ENCODE measurements at regions not wholly inside any gene's neighbourhood (a gene's known extent, or its start where the extent isn't known, plus 50 kb on each side); places are given as distances from the start of the nearest gene placed in this dataset.
"Not testable (repeated sequence)": the region's sequence is repeated elsewhere in the genome, so short reads cannot be mapped to it uniquely, and the experiment has no call there.

DNA sequence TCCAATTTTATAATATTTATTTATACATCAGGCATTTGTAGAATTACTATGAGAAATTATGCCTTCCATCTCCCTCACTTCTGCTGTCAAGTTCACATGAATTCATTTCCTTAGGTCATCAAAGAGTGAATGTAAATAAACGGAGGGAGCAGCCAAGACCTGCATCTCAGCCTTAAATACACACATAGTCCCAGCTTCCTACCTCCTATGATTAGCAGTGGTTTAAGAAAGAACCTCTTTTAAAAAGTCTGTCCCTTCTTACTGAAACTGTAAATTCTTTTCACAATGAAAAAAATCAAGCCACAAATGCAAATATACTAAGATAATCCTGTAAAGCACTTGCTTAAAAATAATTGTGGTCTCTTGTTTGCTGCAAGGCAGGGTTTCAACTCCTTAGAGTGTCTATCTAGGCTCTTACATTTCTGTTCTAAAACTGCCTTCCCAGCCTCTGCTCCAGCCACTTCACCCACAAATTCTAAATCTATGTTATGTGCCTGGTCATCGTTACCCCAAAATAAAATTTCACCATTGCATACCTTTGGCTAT is 532.7 kb upstream of the FSHR start:
- no peak for DNase-seq (ENCODE audit: extremely low read depth, low read depth, low spot score)

DNA sequence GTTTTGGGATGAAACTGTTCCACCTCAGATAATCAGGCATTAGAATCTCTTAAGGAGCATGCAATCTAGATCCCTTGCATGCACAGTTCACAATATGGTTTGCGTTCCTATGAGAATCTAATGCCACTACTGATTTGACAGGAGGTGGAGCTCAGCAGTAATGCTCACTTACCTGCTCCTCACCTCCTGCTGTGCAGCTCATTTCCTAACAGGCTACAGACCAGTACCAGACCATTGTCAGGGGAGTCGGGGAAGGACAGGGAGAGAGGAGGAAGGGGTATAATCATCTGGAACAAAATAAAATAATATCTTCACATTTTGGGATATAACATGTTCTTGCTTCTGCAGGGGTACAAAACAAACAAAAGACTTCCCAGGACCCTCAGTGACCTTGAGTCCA is 532.0 kb upstream of the FSHR start:
- no peak for DNase-seq (ENCODE audit: extremely low read depth, low read depth, low spot score)

DNA sequence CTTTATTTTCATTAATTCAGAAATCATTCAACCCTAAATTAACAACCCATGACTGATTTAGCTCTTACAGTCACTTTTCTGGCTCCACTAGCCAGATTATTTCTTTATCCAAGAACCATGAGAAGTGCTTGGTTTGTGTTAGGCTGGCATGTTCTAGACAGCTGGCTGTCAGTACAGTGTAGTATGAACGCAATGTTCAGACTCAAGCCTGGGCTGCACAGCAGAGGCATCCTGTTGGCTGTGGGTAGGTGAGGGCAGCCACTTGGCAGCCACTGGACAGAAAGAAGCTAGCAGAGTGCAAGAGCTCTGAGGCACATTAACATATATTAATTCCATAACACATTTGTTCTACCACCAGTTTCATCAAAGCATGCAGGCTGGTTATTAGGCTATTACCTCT is 522.9 kb upstream of the FSHR start:
- DNase-seq (ENCODE audit: extremely low read depth, low read depth, low spot score) = no peak

DNA sequence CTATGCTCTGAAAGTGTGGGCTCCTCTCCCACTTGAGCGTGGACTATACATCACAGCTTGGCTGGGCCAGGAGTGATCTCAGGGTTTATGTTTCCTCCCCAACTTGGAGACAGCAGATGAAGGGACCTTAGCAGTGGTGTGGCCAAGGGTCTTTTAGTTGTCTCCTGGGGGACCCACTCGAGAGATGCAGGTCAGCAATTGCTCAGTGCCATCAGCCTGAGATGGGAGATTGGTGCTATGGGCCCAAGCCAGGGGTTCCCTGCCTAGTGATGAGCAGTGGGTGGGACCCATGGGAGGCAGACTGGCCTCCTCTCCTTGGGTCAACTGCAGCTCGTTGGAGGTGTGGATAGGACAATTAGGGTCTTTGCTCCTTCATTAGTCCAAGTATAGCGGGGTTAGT is 510.5 kb upstream of the FSHR start:
- DNase-seq (ENCODE audit: extremely low read depth, low read depth, low spot score) = no peak

DNA sequence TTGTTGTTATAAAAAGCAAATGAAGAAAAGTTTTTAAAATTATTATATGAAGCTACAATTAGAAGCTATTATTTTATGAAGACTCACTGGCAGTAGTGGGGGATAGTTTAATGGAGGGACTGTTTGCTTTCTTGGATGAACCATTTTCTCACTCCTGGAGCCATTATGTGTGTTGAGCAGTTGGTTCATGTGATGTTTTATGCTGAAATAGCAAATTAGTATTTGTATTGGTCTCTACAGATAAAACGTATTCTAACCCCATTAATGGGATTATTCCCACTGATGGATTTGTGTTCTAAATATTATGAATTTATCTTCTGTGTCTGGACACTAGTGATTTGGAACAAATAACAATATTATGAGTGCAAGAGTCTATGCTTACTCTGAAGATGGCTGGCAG is 507.5 kb upstream of the FSHR start:
- no peak for DNase-seq (ENCODE audit: extremely low read depth, low read depth, low spot score)

DNA sequence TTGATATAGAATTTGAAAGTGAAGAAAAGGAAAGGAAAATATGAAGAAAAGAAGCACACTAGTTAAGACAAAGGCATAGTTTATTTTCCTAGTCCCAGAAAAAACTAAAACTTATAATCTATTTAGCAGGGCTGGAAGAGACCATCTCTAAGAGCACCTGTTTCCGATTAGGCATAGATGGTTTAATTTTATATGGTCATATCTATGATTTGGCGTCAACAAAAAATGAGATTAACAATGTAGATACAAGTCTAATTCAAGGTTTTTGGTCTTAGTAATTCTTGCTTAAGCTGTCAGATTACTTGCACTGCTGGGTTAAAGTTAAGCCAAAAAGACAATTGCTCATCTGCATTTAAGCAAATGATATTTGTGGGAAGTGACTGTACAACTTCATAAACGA is 502.5 kb upstream of the FSHR start:
- no peak for DNase-seq (ENCODE audit: extremely low read depth, low read depth, low spot score)

DNA sequence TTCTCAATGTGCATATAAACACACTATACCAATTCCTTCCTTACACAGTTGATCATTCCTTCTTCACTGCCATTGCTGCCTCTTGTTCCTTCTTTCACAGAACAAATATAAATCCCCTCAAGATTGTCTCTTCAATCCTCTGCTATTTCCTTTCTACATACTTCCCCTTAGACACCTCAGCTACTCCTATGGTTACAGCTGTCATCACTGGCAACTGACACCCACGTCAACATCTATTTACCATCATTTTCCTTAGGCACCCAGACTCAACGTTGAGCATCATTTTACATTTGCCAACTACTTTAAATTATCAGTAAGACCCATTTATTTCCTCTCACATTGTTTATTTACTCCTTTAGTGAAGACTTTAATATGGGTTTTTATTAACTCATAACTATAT is 488.8 kb upstream of the FSHR start:
- no peak for DNase-seq (ENCODE audit: extremely low read depth, low read depth, low spot score)

DNA sequence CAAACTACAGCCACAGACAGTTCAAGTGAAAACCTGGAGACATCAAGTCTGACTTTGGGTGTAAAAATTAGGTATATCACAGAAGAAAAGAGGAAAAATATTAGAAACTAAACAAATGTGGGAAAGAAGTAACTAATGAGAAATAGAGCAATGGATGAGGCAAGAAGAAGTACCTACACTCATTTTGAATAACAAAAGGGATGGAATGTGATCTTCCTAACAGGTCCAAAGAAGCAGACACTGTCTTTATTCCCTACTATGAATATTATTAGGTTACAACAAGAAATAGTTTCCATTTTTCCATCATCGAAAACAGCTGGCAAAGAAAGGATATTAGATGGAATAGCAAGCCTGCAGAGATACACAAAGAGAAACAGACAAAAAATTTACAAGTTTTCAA is 486.3 kb upstream of the FSHR start:
- no peak for DNase-seq (ENCODE audit: extremely low read depth, low read depth, low spot score)

DNA sequence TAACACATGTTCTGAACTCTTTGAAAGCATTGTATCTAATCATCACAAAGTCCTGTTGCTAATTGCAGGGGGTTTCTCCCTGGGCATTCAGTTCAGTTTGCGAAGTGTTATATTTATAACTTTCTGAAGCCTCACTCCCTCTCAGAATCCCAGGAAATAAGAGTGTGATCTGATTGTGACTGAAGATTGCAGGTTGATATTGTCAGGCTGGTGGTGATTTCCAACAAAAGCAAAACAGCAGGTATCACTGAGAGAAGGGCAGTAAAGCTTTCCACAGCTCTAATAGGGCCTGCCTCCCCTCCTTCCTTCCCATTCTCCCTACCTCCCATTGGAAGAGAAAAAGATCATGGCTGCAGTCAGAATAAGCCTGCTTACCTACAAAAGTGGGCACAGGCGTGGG is 466.7 kb upstream of the FSHR start:
- DNase-seq (ENCODE audit: extremely low read depth, low read depth, low spot score) = no peak

DNA sequence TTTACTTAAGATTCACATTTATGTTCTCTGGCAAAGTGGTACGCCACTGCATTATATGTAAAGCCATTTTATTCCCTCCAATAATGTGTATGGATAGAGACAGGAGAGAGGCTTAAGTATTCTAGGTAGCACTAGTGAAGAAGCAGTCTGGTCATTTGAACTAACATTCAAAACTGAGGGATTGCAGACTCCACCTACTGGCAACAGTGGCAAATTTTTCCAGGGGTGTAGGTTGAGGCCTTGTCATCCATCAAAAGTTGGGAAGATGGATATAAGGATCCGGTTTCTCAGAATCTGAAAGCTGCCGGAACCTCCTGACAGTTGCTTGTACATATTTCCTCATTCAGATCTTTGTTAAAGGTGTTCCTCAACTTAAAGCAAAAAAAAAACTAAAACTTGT is 465.5 kb upstream of the FSHR start:
- DNase-seq (ENCODE audit: extremely low read depth, low read depth, low spot score) = no peak

DNA sequence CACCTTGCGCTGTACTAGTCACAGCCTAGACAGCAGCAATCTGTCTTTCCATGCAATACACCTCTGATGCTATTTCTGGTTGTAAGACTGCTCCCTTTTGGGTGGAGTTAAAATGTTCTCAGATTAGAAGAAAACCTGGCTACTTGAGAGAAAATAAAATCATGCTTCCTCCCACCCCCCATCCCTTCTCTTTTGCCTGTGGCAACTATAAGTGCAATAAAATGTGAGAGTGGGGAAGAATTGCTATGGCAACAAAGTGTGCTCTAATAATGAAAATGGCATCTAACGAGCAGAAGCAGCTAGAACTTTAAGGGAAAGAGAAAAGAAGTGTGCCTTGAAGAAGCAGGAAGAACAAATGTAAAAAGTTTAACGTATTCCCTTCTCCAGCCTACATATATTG is 464.2 kb upstream of the FSHR start:
- no peak for DNase-seq (ENCODE audit: extremely low read depth, low read depth, low spot score)

DNA sequence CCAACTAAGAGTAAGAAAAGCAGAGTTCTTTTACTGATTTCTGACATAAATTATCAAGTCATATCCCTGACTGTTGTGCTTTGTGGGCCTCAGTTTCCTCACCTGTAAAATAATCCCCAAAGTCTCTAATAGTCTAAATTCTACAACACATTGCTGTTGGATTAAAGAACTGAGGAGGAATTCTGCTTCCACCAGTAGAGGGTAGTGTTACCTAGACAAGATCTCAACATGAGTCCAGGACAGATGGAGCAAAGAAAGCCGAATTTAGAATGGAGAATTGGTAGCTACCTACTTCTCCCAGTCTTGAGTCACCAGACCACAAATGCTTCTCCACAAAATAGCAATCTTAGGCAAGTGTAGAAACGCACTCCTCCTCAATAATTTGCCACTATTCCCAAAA is 462.5 kb upstream of the FSHR start:
- DNase-seq (ENCODE audit: extremely low read depth, low read depth, low spot score) = no peak

DNA sequence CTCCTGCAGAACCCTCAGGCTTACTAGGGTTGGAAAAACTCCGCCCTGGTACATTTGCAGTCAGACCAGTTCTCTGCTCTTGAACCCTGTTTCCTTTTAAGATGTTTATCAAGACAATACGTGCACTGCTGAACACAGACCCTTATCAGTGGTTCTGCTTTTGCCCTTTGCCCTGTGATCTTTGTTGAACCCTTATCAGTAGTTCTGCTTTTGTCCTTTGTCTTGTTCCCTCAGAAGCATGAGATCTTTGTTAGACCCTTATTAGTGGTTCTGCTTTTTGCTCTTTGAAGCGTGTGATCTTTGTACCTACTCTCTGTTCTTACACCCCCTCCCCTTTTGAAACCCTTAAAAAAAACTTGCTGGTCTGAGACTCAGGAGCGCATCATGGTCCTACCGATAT is 457.5 kb upstream of the FSHR start:
- DNase-seq (ENCODE audit: extremely low read depth, low read depth, low spot score) = not testable (repeated sequence)

DNA sequence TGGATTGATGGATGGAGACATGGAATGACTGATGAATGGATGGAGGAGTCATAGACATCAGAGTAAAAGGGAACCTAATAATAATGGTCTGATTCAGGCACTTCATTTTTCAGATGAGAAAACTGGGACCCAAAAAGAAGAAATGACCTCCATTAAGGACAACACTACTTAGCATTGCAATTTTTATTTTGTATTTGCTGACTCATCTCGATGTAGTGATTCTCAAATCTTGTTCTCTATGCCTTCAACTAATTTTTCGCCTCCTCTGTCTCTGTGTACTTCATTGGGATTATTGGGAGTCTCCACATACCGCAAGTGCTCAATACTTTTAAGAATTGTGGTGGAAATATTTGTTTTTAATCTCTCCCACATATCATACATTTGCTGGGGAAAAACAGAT is 446.2 kb upstream of the FSHR start:
- no peak for DNase-seq (ENCODE audit: extremely low read depth, low read depth, low spot score)

DNA sequence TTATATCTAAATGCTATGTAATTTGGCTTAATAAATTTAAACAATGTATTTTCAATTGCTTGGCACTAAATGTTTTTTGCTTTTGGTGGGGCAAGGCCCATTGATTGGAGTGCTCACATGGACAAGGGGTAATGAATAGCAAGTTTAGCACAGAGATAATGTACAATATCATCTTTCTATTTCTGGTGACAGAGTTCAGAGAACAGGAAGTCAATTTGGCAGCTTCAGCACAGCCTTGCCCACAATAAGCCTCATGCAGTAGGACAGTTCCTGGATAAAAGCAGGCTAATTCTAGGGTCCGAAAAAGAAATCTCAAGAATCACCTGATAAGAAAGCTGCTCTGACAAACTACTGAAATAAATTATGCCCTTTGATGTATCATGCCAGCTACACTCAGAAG is 443.9 kb upstream of the FSHR start:
- no peak for DNase-seq (ENCODE audit: extremely low read depth, low read depth, low spot score)

DNA sequence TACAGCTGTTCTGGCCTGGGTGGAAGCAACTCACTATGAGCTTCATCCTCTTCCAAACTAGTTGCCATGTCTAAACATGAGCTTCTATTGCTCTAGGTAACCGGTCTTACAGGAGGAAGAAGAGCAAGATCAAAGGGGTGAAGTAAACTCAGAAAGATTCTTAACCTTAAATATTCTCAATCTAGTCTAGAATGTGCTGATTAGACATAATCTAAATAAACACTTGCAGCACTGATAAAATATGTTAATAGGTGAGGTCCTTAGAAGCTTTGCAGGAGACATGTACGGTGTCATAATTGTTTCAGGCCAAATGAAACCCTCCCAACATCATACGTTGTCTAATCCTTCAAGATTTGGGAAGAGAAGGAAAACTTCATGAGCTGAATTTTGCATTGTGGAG is 431.6 kb upstream of the FSHR start:
- no peak for DNase-seq (ENCODE audit: extremely low read depth, low read depth, low spot score)

DNA sequence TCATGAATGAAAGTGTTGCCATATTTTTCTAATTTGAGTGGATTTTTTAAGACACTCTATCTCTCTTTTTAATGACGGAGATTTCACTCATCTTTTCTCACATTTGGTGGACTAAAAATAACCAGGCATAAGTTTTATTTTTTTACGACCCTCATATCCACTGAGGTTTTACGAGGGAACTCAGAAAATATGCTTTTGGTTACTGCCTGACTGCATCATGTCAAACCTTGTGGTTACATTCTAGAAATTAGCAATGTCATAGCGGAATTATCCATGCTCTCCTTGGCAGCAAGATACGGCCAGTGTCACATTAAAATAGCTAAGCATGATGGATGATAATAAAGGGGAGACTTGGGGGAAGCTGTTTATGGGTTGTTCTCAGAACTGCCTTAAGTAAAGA is 428.6 kb upstream of the FSHR start:
- no peak for DNase-seq (ENCODE audit: extremely low read depth, low read depth, low spot score)

DNA sequence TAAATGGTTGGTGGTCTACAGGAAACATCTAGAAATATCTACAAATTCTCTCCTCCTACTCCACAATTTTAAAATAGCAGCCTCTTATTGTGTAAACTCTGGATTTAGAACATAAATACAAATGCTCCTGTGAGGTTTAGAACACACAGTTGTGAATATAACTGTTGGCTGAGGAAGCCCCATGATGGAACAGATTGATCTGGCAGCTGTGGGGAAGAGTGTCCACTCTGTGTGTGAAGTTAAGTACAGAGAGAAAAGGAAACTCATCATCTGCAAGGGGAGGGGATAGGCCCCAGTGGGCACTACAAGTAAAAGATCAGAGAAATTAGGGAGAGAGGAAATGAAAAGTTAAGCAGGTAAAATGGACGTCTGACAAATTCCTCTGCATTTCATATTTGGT is 422.7 kb upstream of the FSHR start:
- DNase-seq (ENCODE audit: extremely low read depth, low read depth, low spot score) = no peak

DNA sequence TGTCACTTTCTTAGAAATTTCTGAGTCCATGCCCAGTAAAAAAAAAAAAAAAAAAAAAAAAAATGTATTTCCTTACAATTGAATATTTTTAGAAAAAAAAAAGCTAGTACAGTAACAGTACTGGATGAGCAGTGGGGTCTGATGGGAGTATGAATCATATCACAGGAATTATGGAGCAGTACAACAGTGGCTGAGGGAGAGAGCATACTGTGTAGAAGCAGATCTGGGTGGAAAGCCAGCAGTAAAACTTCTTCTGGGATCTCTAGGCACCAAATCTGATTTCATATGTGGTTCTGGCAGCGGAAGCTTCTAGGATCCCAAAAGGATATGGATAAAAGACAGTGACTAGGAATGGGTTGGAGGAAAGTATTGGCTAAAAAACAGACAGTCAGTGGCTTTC is 414.9 kb upstream of the FSHR start:
- DNase-seq (ENCODE audit: extremely low read depth, low read depth, low spot score) = no peak

DNA sequence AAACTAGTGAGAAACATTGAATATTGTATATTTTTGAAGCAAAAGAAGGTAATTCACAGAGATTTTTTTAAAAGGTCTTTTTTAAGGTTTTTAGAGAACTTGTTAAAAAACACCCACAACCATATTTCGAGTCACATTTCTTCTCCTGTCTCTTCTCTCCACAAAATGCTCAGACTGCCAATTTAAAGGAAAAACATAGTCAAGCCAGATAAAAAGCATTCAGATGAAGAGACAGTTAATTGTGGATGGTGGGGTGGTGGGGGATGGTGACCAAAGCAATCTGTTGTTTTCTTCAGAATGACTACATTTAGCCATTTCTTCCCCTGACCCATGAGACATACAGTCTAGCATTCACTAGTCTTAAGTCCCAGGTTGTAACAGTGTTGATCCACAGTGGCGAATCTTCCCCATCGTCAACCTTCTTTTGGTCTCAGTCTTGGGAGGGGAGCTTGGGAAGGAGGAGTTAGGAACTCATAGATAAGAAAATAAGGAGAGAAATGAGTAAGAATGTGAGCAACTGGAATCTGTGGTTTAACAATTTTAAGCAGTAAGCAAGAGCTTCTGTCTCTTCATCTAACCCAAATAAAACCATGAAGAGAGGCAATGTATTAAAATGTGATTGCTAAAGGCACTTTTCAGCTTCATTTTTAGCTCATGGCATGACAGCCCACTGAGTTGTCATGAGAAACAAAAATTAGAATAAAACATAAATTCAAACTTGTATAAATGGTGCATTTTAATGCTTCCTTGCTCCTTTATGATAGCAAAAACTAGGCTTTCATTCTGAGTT is 413.7 kb upstream of the FSHR start:
- no peak for DNase-seq (ENCODE audit: extremely low read depth, low read depth, low spot score)

DNA sequence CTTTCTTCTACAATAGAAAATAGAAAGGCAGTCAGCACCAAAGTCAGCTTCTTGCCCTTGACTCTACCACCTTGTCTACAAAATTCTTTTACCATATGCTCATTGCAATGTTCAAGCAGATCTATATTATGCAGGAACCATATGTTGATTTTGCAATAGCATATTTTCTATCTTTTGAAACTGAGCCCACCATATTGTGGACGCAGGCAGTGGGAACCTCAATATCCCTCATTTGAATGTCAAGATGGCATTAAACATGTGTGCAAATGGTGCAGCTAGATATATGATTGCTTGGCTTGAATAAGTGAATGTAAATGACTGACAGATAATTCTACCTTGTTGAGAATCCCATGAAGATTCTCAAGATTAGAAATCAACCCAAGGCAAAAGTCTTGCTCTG is 412.7 kb upstream of the FSHR start:
- DNase-seq (ENCODE audit: extremely low read depth, low read depth, low spot score) = no peak

DNA sequence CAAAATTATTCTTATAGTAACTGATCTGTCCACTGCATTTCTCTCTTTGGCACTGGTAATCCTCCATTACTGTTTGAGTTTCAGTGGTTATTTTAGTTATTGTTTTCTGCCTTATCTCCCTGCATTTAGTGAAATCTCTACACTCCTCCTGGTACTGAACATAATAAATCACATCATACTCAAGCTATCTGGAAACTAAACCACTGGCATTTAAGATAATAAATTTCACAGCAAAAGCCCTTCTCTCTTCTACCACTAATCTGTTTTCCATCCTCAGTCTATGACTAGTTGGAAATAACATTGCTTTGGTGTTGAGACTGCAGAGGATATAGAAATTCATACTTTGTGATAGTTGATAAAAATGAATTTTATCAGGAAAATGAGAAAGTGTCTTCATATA is 399.3 kb upstream of the FSHR start:
- no peak for DNase-seq (ENCODE audit: extremely low read depth, low read depth, low spot score)

DNA sequence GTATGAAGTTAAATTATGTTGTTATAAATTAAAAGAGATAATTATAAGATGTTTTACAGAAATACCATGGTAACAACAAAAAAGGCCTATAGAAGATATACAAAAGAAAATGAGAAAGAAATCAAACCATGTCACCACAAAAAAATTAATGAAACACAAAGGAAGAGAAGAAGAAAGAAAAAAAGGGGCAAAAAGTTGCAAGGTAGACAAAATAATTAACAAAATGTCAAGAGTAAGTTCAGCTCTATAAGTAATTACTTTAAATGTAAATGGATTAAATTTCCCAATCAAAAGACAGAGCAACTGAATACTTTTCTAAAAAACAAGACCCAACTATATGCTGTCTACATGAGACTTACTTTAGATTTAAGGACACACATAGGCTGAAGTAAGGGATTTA is 378.4 kb upstream of the FSHR start:
- no peak for DNase-seq (ENCODE audit: extremely low read depth, low read depth, low spot score)
